K562 (cell line): ENCODE measurements at regions not wholly inside any gene's neighbourhood (a gene's known extent, or its start where the extent isn't known, plus 50 kb on each side); places are given as distances from the start of the nearest gene placed in this dataset.

Experiments used
- ARID1B ChIP-seq: fragments of 450-650 bp; IDR thresholded peaks from 2 replicates; pipeline ENCODE4 v1.6.1; 2016; ENCODE audit warnings: antibody characterized with exemption, mild to moderate bottlenecking, inconsistent platforms
- CREB1 ChIP-seq, 2 experiments: sonication (generic) in 1 of 2; formaldehyde crosslinking in 1 of 2; IDR thresholded peaks; 2 replicates each; pipeline versions ENCODE4 v1.6.1 to v1.8.0; 2012 to 2022; ENCODE audit warnings: inconsistent platforms in 1 of 2, mild to moderate bottlenecking in 1 of 2, missing genetic modification reagents in 1 of 2, moderate library complexity in 1 of 2
- ELF2 ChIP-seq: fragments of 250-450 bp; sonication (Bioruptor Pico); IDR thresholded peaks from 2 replicates; pipeline ENCODE4 v1.5.0; 2021; ENCODE audit warnings: mild to moderate bottlenecking
- ETS2 ChIP-seq: IDR thresholded peaks from 2 replicates; pipeline ENCODE4 v1.6.1; 2016; ENCODE audit warnings: borderline replicate concordance, missing genetic modification characterization, mild to moderate bottlenecking, moderate library complexity, missing compliant biosample characterization; ENCODE audit not compliant: poor library complexity, severe bottlenecking
- GABPB1 ChIP-seq: sonication (generic); formaldehyde crosslinking; IDR thresholded peaks from 2 replicates; pipeline ENCODE4 v1.8.0; 2022; ENCODE audit warnings: mild to moderate bottlenecking, missing genetic modification reagents
- MEF2A ChIP-seq: IDR thresholded peaks from 2 replicates; pipeline ENCODE4 v1.6.1; 2011; ENCODE audit warnings: low read depth, mild to moderate bottlenecking, low read length, moderate library complexity; ENCODE audit not compliant: control insufficient read depth
- NBN ChIP-seq: fragments of 450-650 bp; IDR thresholded peaks from 2 replicates; pipeline ENCODE4 v1.6.1; 2016; ENCODE audit warnings: low read depth, mild to moderate bottlenecking
- NR2F6 ChIP-seq: fragments of 450-650 bp; formaldehyde crosslinking; IDR thresholded peaks from 2 replicates; pipeline ENCODE4 v1.4.0; 2020; ENCODE audit warnings: mild to moderate bottlenecking
- PHF8 ChIP-seq: fragments of 200-600 bp; sonication (generic); IDR thresholded peaks from 2 replicates; pipeline ENCODE4 v1.6.1; 2012; ENCODE audit warnings: mixed run types, mild to moderate bottlenecking, inconsistent platforms, low read length, moderate library complexity, borderline replicate concordance
- POLR3A ChIP-seq: IDR thresholded peaks from 2 replicates; pipeline ENCODE4 v1.6.1; 2011; ENCODE audit warnings: borderline replicate concordance, mild to moderate bottlenecking, moderate library complexity; ENCODE audit not compliant: insufficient read length, insufficient read depth; ENCODE audit errors: extremely low read depth
- PRPF4 ChIP-seq: fragments of 200-400 bp; formaldehyde crosslinking; IDR thresholded peaks from one replicate; pipeline ENCODE4 v1.6.1; 2017; ENCODE audit warnings: low read length, low read depth, mild to moderate bottlenecking; ENCODE audit not compliant: insufficient read depth, poor library complexity, severe bottlenecking
- SIX5 ChIP-seq, 2 experiments: IDR thresholded peaks; 2 replicates each; pipeline ENCODE4 v1.6.1; 2011; ENCODE audit warnings: low read length in 2 of 2, borderline replicate concordance in 1 of 2, low read depth in 1 of 2, mild to moderate bottlenecking in 1 of 2, moderate library complexity in 1 of 2; ENCODE audit not compliant: insufficient read depth in 1 of 2
- SMAD1 ChIP-seq: fragments of 150-350 bp; IDR thresholded peaks from 2 replicates; pipeline ENCODE4 v1.6.1; 2014; ENCODE audit warnings: low read length, low read depth; ENCODE audit not compliant: partially characterized antibody
- SMARCA4 ChIP-seq: fragments of 450-650 bp; IDR thresholded peaks from 2 replicates; pipeline ENCODE4 v1.6.1; 2016
- U2AF1 ChIP-seq: fragments of 200-400 bp; formaldehyde crosslinking; optimal IDR thresholded peaks from 2 replicates; pipeline ENCODE3; 2017; ENCODE audit warnings: mild to moderate bottlenecking, low read depth, low read length, moderate library complexity
- ZBTB1 ChIP-seq: sonication (generic); formaldehyde crosslinking; IDR thresholded peaks from 2 replicates; pipeline ENCODE4 v1.8.1; 2023; ENCODE audit warnings: missing genetic modification reagents, low read depth, mild to moderate bottlenecking, borderline replicate concordance
- ZBTB8A ChIP-seq: fragments of 450-650 bp; IDR thresholded peaks from 2 replicates; pipeline ENCODE4 v1.6.1; 2018; ENCODE audit warnings: mild to moderate bottlenecking, moderate library complexity; ENCODE audit not compliant: partially characterized antibody
- ZC3H11A ChIP-seq: IDR thresholded peaks from 2 replicates; pipeline ENCODE4 v1.6.1; 2012; ENCODE audit warnings: low read depth, low read length, improper control_type of control experiment
- ZFP36 ChIP-seq: fragments of 150-350 bp; IDR thresholded peaks from 2 replicates; pipeline ENCODE4 v1.6.1; 2018; ENCODE audit warnings: low read length, low read depth; ENCODE audit not compliant: partially characterized antibody
- ZNF311 ChIP-seq: fragments of 250-450 bp; sonication (Bioruptor Pico); IDR thresholded peaks from 2 replicates; pipeline ENCODE4 v1.4.0; 2020; ENCODE audit warnings: mild to moderate bottlenecking, moderate library complexity
- ZNF324 ChIP-seq: fragments of 250-450 bp; sonication (Bioruptor Pico); IDR thresholded peaks from 2 replicates; pipeline ENCODE4 v1.4.0; 2020; ENCODE audit warnings: mild to moderate bottlenecking
- TF ChIP-seq, protein P1 (sequence below): fragments of 200-800 bp; sonication (Bioruptor generic); IDR thresholded peaks from 2 replicates; pipeline ENCODE4 v1.6.1; 2017; ENCODE audit warnings: missing genetic modification characterization, missing compliant biosample characterization
- TF ChIP-seq, protein P2 (sequence below): fragments of 450-650 bp; IDR thresholded peaks from 2 replicates; pipeline ENCODE4 v1.6.1; 2016; ENCODE audit warnings: mild to moderate bottlenecking
- TF ChIP-seq, protein P3 (sequence below): fragments of 450-650 bp; formaldehyde crosslinking; IDR thresholded peaks from 2 replicates; pipeline ENCODE4 v1.4.0; 2022; ENCODE audit warnings: mild to moderate bottlenecking, moderate library complexity

DNA sequence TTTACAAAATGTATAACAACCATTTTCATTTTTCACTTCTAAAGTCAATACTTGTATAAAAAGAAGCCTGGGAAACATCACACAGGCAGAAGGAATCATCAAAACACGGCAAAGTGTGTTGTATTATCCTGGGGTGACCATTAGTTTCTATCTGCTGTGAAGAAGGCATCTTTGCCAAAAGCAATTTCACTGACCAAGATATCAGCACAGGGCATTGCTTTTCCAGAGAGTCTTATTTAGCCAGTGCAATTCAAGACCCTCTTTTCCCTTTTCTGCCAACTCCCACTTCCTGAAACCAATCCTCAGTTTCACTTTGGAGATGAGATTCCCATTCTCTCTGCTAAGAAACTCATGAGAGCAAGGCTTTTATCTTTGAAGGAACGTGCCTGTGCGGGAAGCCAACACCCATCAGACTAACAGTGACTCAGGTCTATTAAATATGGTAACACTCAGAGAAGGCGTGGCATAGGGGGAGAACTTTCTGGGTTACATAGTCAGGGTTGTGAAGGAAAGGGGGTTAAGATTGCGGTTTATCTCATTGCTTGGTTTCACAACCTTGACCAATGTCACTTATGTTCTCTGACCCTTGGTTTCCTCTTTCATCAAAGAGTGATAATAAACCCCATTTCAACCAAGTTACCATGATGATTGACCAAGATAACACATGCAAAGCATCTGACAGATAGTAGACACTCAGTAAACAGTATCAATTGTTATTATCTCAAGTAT lies 666.9 kb upstream of the KLF4 start (continued):
- TF ChIP-seq, protein P1, sequence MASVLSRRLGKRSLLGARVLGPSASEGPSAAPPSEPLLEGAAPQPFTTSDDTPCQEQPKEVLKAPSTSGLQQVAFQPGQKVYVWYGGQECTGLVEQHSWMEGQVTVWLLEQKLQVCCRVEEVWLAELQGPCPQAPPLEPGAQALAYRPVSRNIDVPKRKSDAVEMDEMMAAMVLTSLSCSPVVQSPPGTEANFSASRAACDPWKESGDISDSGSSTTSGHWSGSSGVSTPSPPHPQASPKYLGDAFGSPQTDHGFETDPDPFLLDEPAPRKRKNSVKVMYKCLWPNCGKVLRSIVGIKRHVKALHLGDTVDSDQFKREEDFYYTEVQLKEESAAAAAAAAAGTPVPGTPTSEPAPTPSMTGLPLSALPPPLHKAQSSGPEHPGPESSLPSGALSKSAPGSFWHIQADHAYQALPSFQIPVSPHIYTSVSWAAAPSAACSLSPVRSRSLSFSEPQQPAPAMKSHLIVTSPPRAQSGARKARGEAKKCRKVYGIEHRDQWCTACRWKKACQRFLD (CRISPR knock-in tag) = no peak
- TF ChIP-seq ARID1B = peak; percentile 78
- TF ChIP-seq CREB1 (IDR thresholded peaks at IDR 0.05) = no peak
- TF ChIP-seq CREB1 (CRISPR knock-in tag; IDR thresholded peaks at IDR 0.05) = no peak
- TF ChIP-seq ZNF311 (CRISPR knock-in tag) = no peak
- no peak for TF ChIP-seq GABPB1 (CRISPR knock-in tag)
- no peak for TF ChIP-seq NR2F6 (CRISPR knock-in tag)
- no peak for TF ChIP-seq POLR3A
- TF ChIP-seq ZFP36 = no peak
- TF ChIP-seq SMARCA4 = peak; percentile 66; the same call in 1 of the 2 replicates
- TF ChIP-seq NBN = peak; percentile 35; the same call in 1 of the 2 replicates
- TF ChIP-seq U2AF1 = no peak
- TF ChIP-seq MEF2A = no peak
- TF ChIP-seq ZBTB8A = no peak
- no peak for TF ChIP-seq PHF8
- TF ChIP-seq, protein P2, sequence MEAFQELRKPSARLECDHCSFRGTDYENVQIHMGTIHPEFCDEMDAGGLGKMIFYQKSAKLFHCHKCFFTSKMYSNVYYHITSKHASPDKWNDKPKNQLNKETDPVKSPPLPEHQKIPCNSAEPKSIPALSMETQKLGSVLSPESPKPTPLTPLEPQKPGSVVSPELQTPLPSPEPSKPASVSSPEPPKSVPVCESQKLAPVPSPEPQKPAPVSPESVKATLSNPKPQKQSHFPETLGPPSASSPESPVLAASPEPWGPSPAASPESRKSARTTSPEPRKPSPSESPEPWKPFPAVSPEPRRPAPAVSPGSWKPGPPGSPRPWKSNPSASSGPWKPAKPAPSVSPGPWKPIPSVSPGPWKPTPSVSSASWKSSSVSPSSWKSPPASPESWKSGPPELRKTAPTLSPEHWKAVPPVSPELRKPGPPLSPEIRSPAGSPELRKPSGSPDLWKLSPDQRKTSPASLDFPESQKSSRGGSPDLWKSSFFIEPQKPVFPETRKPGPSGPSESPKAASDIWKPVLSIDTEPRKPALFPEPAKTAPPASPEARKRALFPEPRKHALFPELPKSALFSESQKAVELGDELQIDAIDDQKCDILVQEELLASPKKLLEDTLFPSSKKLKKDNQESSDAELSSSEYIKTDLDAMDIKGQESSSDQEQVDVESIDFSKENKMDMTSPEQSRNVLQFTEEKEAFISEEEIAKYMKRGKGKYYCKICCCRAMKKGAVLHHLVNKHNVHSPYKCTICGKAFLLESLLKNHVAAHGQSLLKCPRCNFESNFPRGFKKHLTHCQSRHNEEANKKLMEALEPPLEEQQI = no peak
- TF ChIP-seq ELF2 (CRISPR knock-in tag) = no peak
- TF ChIP-seq, protein P3, sequence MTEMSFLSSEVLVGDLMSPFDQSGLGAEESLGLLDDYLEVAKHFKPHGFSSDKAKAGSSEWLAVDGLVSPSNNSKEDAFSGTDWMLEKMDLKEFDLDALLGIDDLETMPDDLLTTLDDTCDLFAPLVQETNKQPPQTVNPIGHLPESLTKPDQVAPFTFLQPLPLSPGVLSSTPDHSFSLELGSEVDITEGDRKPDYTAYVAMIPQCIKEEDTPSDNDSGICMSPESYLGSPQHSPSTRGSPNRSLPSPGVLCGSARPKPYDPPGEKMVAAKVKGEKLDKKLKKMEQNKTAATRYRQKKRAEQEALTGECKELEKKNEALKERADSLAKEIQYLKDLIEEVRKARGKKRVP (CRISPR knock-in tag) = no peak
- no peak for TF ChIP-seq ZNF324 (CRISPR knock-in tag)
- no peak for TF ChIP-seq PRPF4
- no peak for TF ChIP-seq ZC3H11A
- no peak for TF ChIP-seq SMAD1
- no peak for TF ChIP-seq SIX5 (IDR thresholded peaks at IDR 0.05; ENCODE audit: borderline replicate concordance in 1 of 2, insufficient read depth in 1 of 2, low read depth in 1 of 2, low read length in 2 of 2)
- no peak; the same call in 1 of the 2 replicates for TF ChIP-seq ZBTB1 (CRISPR knock-in tag)
- TF ChIP-seq ETS2 = no peak
